HG02943 (cell line): ENCODE measurements at regions not wholly inside any gene's neighbourhood (a gene's known extent, or its start where the extent isn't known, plus 50 kb on each side); places are given as distances from the start of the nearest gene placed in this dataset.
"Not testable (repeated sequence)": the region's sequence is repeated elsewhere in the genome, so short reads cannot be mapped to it uniquely, and the experiment has no call there.

ENCODE experiments used
- ATAC-seq: cut with Tn5 transposase; IDR thresholded peaks from one replicate; pipeline ENCODE4 v1.9.1; 2021; ENCODE audit warnings: mild to moderate bottlenecking, low read depth, moderate library complexity; ENCODE audit not compliant: unreplicated experiment

- ATAC-seq: no peak
These were observed 380.7 kb downstream of the REEP3 start for GRCh38 chr10:63901881-63902280.

DNA sequence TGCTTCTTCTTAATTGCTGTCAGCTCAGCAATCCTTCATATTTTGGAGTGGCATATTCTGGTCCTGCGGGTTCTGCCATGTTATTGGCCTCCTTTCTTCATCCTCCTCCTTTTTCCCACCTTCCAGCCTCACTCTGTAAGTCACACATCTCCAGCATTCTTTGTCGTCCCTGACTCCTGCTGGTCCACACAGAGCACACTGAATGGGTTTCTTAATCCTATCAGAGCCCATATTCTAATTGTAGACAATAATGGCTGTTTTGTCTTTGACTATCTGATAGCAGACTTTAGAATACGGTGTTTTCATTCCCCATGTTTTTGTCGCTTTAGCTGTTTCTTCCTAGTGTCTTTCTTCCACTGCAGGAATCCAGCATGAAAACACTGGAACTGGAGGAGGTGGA, 389.6 kb downstream of the REEP3 start:
- no peak for ATAC-seq

GRCh38 chr10:63915240-63915639, 394.0 kb downstream of the REEP3 start:
- no peak for ATAC-seq

DNA sequence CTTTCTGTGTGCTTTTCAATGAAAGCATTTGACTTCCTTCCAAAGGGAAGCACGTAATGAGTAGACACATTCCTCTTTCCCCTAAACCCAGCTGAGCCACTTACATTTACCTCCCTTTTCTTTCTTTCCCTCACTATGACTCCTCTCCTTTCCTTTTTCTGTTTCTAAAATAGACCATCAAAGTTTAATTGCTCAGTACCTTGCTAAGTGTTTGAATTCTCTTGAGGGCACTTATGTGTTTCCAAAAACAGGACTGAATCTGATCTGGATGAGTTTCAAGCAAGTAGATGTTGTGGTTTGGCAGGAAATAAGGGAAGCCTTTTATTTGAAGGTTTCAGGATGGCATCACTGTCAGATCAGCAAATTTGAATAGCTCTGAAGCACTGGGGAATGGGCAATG, 396.2 kb downstream of the REEP3 start:
- ATAC-seq: no peak

DNA sequence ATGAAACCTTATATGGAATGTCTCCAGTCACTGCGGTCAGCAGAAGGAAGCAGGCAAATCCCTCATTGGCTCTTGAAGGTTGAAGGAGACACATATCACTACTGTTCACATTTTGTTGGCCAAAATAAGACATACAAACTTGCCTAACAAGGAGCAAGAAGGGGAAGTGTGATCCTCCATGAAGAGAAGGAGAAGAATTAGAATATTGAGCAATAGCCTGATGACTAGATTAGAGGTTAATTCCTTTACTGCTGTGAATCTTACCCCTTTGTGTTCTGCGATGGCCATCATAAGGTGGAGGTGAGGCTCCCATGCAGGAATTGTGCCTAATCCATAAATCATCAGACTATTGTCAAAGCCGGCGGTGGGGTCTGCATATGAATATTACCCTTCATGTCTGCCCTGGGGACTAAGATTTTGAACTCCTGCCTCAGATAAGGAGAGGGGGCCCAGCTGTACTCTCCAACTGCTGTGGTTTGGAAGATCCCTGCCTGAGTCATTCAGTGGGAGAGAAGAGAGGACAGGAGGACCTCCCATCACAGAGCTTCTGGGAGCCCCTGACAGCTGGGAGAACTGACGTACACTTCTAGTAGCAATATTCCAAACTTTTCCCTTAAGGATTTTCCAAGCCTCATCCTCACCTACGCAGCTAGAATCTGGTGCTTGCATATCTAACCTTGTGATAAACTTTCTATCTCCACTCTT, 398.5 kb downstream of the REEP3 start:
- no peak for ATAC-seq

GRCh38 chr10:63920926-63921325, 399.7 kb downstream of the REEP3 start:
- no peak for ATAC-seq

GRCh38 chr10:63921908-63922467, 400.8 kb downstream of the REEP3 start:
- ATAC-seq: no peak

DNA sequence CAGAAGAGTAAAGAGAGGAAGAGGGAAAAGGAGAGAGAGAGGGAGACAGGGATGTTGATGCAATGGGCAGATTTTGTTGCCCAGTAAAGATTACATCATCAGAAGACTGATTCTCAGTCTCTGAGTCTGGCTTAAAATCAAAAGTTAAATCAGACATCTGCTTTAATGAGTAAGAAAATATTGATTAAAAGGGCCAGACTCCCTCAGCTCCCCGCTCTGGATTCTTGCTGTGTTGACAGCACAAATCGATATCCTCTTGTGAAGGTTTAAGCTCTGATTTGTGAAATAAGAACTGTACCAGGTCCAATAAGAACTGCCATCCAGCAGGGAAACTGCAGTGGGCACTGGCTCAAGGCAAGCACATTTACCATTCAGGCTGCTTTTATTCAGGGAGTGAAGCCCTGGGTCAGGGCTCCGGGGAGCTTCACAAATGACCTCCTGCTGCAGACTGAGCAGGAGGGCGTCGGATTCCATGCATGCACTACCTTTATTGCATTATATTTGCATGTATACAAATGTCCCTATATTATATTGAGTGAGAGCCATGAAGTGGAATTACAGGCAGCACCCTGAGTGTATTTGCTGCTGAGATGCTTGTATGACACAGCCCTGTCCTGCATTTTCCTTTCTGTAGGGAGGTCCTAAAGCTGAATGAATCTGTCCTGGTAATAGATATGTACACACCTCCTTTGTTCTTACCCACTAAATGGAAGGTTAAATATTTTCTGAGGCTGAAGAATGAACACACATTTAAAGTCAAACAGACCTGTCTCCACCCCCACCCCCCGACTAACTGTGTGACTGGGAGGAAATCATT, 401.5 kb downstream of the REEP3 start:
- no peak for ATAC-seq

DNA sequence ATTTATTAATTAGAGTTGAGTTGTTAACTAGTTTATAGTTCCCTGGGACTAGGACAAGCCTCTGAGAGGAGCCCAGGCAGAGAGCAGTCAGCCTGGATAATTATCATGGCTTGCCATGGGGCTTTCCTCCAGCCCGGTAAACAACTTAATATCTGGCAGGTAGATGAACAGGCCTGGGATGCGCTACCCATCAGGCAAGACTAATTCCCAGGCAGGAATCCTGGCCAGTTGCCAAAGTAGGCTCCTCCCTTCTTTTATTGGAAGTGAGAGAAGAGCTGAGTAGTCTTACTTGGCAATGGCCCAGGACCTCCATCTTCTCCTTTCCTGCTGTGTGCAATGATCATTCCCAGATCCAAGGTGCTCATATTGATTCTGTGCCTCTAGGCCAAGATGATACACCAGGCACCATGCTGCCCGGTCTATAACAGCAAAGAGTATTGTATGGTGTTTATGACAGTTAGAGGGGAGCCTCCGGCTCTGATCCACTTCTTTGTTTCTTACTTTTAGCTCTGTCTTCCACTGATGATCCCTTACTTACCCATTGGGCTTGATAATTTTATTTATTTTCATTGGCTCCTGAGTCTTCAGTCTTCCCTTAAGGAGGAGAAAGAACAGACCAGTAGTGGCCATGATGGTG, 408.7 kb downstream of the REEP3 start:
- no peak for ATAC-seq

GRCh38 chr10:63930584-63930983, 409.4 kb downstream of the REEP3 start:
- no peak for ATAC-seq

- no peak for ATAC-seq
These were observed 414.5 kb downstream of the REEP3 start for GRCh38 chr10:63935705-63936104.

DNA sequence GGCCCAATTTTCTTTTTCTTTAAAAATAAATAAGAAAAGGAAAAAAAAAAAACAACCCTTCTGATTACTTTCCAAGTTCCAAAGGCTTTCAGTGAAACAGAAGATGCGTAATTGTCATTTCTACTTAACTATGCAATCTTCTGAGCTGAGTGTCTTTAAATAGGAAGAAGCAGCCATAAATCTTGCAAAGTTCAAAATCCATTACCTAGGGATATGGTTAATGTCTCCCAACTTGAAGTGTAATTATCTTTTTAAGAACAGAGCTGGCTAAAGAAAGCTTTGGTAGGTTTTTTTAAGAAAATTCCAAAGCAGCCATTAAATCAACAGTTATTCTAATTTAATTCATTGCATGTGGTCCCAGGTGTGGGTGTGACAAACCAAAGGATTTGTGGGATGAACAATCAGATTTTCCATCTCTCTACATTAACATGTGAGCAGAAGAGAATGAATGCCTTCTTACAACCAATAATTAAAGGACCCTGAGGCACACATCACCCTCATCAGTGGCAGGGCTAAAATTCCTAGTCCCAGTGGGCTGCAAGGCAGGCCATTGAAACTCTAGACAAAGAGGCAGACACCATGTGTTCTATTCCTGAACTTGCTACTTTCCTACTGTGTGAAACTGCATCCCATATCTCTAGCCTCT, 419.2 kb downstream of the REEP3 start:
- no peak for ATAC-seq

DNA sequence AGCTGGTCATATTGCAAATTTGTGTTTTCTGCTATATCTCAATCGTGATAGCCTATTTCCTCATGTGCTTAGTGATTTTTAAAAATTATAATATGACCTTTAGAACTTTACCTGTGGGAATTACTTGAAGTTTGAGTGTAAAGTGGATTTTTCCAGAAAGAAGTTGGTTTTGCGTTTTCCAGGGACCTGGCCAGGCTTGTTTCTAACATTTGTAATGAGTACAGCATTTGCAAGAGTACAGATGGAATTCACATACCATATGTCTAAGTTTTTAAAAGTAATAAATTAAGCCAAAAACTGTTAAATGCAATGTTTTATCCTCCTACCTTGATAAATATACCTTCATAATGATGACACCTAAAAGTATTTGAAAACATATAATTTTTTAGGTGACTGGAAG, 443.2 kb downstream of the REEP3 start:
- no peak for ATAC-seq

- ATAC-seq: no peak
These were observed 444.6 kb downstream of the REEP3 start for GRCh38 chr10:63965846-63966245.

- no peak for ATAC-seq
These were observed 452.0 kb downstream of the REEP3 start for GRCh38 chr10:63972949-63973827.

DNA sequence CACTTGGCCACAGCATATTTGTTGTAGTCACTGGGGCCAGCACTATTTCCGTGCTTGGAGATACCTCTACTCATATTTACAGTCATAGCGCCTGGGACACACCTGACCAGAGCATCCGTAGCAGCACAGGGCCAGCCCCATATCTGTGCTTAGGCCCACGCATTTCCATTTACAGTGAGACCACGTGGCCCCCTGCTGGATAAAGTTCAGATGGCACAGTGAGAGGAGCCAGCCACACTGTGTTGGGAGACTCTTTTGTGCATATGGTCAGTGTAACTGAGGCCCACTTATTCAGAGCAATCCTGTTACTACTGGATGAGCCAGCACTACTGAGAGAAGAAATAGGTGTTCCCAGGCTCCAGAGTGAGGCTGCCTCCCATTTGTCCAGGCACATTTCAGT, 455.3 kb downstream of the REEP3 start:
- peak; percentile 88 for ATAC-seq

- ATAC-seq: peak; percentile 57
These were observed 456.2 kb downstream of the REEP3 start for GRCh38 chr10:63977329-63977923.

DNA sequence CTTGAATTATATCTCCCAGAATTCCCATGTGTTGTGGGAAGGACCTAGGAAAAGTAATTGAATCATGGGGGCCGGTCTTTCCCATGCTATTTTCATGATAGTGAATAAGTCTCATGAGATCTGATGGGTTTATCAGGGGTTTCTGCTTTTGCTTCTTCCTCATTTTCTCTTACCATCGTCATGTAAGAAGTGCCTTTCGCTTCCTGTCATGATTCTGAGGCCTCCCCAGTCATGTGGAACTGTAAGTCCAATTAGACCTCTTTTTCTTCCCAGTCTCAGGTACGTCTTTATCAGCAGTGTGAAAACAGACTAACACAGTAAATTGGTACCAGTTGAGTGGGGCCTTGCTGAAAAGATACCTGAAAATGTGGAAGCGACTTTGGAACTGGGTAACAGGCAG, 459.7 kb downstream of the REEP3 start:
- ATAC-seq: not testable (repeated sequence)

DNA sequence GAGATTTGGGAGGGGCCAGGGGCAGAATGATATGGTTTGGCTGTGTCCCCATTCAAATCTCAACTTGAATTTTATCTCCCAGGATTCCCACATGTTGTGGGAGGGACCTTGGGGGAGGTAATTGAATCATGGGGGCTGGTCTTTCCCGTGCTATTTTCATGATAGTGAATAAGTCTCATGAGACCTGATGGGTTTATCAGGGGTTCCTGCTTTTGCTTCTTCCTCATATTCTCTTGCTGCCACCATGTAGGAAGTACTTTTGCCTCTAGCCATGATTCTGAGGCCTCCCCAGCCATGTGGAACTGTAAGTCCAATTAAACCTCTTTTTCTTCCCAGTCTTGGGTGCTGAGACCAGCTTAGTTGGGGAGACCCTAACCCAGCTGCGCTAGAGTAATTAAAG, 462.9 kb downstream of the REEP3 start:
- not testable (repeated sequence) for ATAC-seq
